Neural progenitor cell (in vitro differentiated cells): ENCODE measurements at regions not wholly inside any gene's neighbourhood (a gene's known extent, or its start where the extent isn't known, plus 50 kb on each side); places are given as distances from the start of the nearest gene placed in this dataset.

Experiments used
- EZH2 ChIP-seq: fragments of 200-600 bp; sonication (generic); IDR thresholded peaks from 2 replicates; pipeline ENCODE4 v1.6.1; 2017; ENCODE audit warnings: antibody characterized with exemption, mild to moderate bottlenecking, moderate library complexity
- TF ChIP-seq, protein P1 (sequence below): fragments of 200-600 bp; sonication (generic); IDR thresholded peaks from 2 replicates; pipeline ENCODE4 v1.5.1; 2017; ENCODE audit warnings: antibody characterized with exemption, mild to moderate bottlenecking

DNA sequence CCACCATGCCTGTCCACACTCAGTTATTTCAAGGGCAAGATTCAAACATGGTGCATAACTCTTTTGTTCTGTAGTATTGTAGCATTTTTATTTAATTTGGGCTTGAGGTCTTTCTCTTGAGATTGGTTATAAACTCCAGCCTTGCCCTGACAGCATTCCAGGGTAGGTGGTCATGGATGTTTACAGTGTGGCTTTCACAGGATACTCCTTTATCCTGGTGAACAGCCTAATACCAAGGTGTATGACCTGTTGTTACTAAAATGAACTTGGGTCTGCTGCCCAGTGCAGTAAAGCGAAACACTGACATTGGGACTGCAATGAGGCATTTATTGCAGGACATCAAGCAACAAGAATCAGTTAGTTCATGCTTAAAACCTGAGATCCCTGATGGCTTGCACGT is 434.8 kb downstream of the ANKRD50 start:
- no peak for TF ChIP-seq EZH2
- TF ChIP-seq, protein P1, sequence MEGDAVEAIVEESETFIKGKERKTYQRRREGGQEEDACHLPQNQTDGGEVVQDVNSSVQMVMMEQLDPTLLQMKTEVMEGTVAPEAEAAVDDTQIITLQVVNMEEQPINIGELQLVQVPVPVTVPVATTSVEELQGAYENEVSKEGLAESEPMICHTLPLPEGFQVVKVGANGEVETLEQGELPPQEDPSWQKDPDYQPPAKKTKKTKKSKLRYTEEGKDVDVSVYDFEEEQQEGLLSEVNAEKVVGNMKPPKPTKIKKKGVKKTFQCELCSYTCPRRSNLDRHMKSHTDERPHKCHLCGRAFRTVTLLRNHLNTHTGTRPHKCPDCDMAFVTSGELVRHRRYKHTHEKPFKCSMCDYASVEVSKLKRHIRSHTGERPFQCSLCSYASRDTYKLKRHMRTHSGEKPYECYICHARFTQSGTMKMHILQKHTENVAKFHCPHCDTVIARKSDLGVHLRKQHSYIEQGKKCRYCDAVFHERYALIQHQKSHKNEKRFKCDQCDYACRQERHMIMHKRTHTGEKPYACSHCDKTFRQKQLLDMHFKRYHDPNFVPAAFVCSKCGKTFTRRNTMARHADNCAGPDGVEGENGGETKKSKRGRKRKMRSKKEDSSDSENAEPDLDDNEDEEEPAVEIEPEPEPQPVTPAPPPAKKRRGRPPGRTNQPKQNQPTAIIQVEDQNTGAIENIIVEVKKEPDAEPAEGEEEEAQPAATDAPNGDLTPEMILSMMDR: no peak
